ENCODE measurements at regions not wholly inside any gene's neighbourhood (a gene's known extent, or its start where the extent isn't known, plus 50 kb on each side); places are given as distances from the start of the nearest gene placed in this dataset.

- intact Hi-C loops (cut with DNase I; ENCODE audit: low total_unique reads) = no loop called here
Measured at GRCh38 chr2:192854706-192855105, 660.0 kb upstream of the TMEFF2 start.

GRCh38 chr2:192854031-192854430 lies 659.3 kb upstream of the TMEFF2 start:
- intact Hi-C loops (cut with DNase I; ENCODE audit: low total_unique reads) = no loop called here
- no peaks in the 10 kb centered on the region for H3K36me3 ChIP-seq
- no peaks in the 10 kb centered on the region for H3K27me3 ChIP-seq
- H3K9me3 ChIP-seq = no peaks in the 10 kb centered on the region
- no peaks in the 10 kb centered on the region for H3K4me1 ChIP-seq
- no peak overlapping the region for H3K27ac ChIP-seq
- no peak overlapping the region for H3K4me3 ChIP-seq
- DNase-seq (no peak), ATAC-seq (no peak)
- no peak for TF ChIP-seq POLR2A (IDR thresholded peaks at IDR 0.05)
- in situ Hi-C loops (cut with MboI; ENCODE audit: low sequenced_read_pairs in 4 of 4) = no loop called here

More at GRCh38 chr2:192854706-192855105, 660.0 kb upstream of the TMEFF2 start:
- in situ Hi-C loops (cut with MboI; ENCODE audit: low sequenced_read_pairs in 4 of 4) = no loop called here
- DNase-seq = no peak
- H3K36me3 ChIP-seq = no peaks in the 10 kb centered on the region
- no peak overlapping the region for H3K4me3 ChIP-seq
- H3K27ac ChIP-seq = no peak overlapping the region
- TF ChIP-seq POLR2A (IDR thresholded peaks at IDR 0.05) (no peak), CTCF (IDR thresholded peaks at IDR 0.05 in 4 of 5, conservative IDR thresholded peaks at IDR 0.05 in 1 of 5) (no peak)
- H3K9me3 ChIP-seq = no peaks in the 10 kb centered on the region
- no peaks in the 10 kb centered on the region for H3K4me1 ChIP-seq
- no peaks in the 10 kb centered on the region for H3K27me3 ChIP-seq
- no peak for ATAC-seq

- H3K27ac ChIP-seq = no peak overlapping the region
- TF ChIP-seq CTCF (IDR thresholded peaks at IDR 0.05 in 4 of 5, conservative IDR thresholded peaks at IDR 0.05 in 1 of 5) (no peak), POLR2A (IDR thresholded peaks at IDR 0.05) (no peak)
- no peak overlapping the region for H3K4me3 ChIP-seq
- no peaks in the 10 kb centered on the region for H3K4me1 ChIP-seq
- H3K36me3 ChIP-seq = no peaks in the 10 kb centered on the region
- DNase-seq (no peak), ATAC-seq (no peak)
- H3K27me3 ChIP-seq = no peaks in the 10 kb centered on the region
- intact Hi-C loops (cut with DNase I; ENCODE audit: low total_unique reads) = no loop called here
- in situ Hi-C loops (cut with MboI; ENCODE audit: low sequenced_read_pairs in 4 of 4) = no loop called here
- H3K9me3 ChIP-seq = no peaks in the 10 kb centered on the region
Measured at GRCh38 chr2:192828947-192829346, 634.2 kb upstream of the TMEFF2 start.

- in situ Hi-C loops (cut with MboI; ENCODE audit: low sequenced_read_pairs in 4 of 4) = no loop called here
Measured at GRCh38 chr2:192828175-192828574, 633.4 kb upstream of the TMEFF2 start.

GRCh38 chr2:192827735-192828134 lies 633.0 kb upstream of the TMEFF2 start:
- intact Hi-C loops (cut with DNase I; ENCODE audit: low total_unique reads) = no loop called here
- no peak for TF ChIP-seq CTCF (IDR thresholded peaks at IDR 0.05 in 4 of 5, conservative IDR thresholded peaks at IDR 0.05 in 1 of 5)
- in situ Hi-C loops (cut with MboI; ENCODE audit: low sequenced_read_pairs in 4 of 4) = no loop called here
- no peak overlapping the region for H3K4me3 ChIP-seq
- H3K4me1 ChIP-seq = no peaks in the 10 kb centered on the region
- H3K27me3 ChIP-seq = no peaks in the 10 kb centered on the region
- H3K9me3 ChIP-seq = no peaks in the 10 kb centered on the region
- DNase-seq (no peak), ATAC-seq (no peak)
- H3K36me3 ChIP-seq = no peaks in the 10 kb centered on the region
- H3K27ac ChIP-seq = no peak overlapping the region

More at GRCh38 chr2:192828175-192828574, 633.4 kb upstream of the TMEFF2 start:
- DNase-seq (no peak), ATAC-seq (no peak)
- H3K4me3 ChIP-seq = no peak overlapping the region
- no peaks in the 10 kb centered on the region for H3K27me3 ChIP-seq
- TF ChIP-seq POLR2A (IDR thresholded peaks at IDR 0.05) (no peak), CTCF (IDR thresholded peaks at IDR 0.05 in 4 of 5, conservative IDR thresholded peaks at IDR 0.05 in 1 of 5) (no peak)
- no peaks in the 10 kb centered on the region for H3K36me3 ChIP-seq
- H3K27ac ChIP-seq = no peak overlapping the region
- no peaks in the 10 kb centered on the region for H3K9me3 ChIP-seq
- intact Hi-C loops (cut with DNase I; ENCODE audit: low total_unique reads) = no loop called here
- H3K4me1 ChIP-seq = no peaks in the 10 kb centered on the region
